HG03159 (cell line): ENCODE measurements at regions not wholly inside any gene's neighbourhood (a gene's known extent, or its start where the extent isn't known, plus 50 kb on each side); places are given as distances from the start of the nearest gene placed in this dataset.

Experiments
- ATAC-seq: cut with Tn5 transposase; IDR thresholded peaks from one replicate; pipeline ENCODE4 v1.9.1; 2021; ENCODE audit warnings: mild to moderate bottlenecking, moderate library complexity; ENCODE audit not compliant: unreplicated experiment

GRCh38 chr18:47492691-47493090 is 241.2 kb upstream of the SKOR2 start:
- ATAC-seq: no peak

DNA sequence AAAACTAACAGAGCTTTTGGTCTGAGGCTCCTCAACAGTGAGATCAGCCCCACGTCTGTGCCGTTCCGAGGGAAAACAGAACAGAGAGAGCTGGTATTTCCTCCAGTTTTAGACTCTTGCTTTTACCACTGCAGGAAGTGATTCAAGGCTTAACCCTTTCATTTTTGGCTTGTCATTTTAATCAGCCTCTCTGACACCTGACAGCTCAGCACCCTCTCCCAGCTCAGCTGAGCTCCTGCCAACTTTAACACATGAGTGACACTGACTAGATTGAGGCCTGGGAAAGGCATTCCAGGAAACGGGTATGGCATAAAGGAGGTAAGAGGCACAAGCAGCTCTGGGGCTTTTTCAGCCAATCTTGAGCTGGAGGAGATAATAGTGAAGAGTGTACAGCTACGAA is 239.4 kb upstream of the SKOR2 start:
- no peak for ATAC-seq

DNA sequence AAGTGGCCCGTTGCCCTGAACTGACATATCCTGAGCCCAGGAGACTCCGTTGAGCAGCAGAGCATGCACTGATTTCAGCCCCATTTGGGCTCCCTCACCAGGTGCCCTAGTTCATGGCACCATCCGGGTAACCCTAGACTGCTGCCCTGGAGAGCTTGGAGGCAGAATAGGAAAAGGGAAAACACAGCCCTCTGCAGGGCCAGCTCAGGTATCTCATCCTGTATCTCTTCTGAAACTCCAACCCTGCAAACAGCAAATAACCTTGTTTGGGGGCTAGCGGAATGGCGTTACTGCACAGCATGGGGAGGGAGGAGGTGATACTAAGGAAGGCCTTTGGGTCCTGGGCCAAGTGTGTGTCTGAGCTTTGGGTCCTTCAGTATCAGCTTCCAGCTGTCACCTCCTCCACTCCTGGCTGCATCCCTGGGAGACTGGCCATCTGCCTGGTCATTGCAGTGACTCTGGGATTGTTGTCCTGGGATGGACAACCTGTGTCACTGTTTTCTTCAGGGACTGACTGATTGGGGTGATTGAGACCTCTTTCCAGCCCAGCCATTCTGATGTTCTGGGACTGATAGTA is 233.8 kb upstream of the SKOR2 start:
- ATAC-seq: no peak

- ATAC-seq: no peak
Measured at GRCh38 chr18:47484068-47484467, 232.6 kb upstream of the SKOR2 start.

DNA sequence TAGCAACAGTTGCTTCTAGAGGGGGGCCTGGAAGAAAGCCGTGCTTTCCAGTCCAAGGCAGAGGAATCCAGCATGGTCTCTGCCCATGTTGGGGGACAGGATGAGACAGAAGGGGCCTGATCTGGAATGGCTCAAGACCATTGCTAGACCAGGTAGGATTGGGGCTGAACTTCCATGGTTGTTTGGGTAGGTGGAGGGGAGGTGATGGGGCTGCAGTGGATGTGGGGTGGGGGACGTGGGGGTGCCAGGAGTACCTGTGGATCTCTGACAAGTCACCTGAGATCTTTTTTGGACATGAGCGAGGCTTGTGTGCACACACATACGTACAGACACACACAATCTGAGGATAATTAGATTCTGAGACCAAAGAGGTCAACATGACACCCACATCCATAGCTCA is 228.7 kb upstream of the SKOR2 start:
- ATAC-seq: no peak

- no peak for ATAC-seq
Measured at GRCh38 chr18:47471784-47472183, 220.3 kb upstream of the SKOR2 start.

GRCh38 chr18:47470941-47471340 is 219.5 kb upstream of the SKOR2 start:
- ATAC-seq: no peak

DNA sequence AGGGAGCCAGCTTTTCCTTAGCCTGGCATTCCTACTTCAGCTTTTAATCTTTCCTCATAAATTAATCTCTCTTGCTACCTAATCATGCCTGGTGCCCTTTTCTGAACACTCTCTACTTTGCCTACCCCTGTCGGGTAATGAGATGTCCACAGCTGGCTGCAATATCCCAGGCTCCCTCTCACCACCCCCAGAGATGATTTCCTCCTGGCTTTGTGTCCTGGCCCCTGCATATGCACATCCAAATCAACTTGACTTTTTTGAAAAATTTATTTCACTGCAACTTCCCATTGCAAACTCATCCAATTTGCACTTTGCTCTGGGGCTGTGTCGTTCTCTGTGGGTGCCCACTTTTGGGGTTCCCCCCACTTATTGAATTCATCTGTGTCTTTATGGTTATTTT is 218.1 kb upstream of the SKOR2 start:
- no peak for ATAC-seq

DNA sequence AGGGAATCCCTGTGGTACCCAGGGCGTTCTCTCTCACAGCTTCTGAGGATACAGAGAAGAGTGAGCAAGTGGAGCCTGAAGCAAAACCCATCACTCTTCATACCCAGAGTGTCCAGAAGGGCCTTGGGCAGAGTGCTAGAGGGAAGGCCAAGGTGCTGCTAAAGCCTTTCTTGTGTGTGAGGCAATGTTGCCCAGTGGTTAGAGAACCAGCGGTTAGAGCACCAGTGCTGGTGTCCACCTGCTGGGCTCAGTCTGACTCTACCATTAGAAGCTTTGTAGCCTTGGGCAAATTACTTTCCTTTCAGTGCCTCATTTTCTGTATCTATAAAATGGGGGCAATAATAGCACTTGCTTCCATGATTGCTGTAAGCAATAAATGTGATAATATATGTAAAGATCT is 210.5 kb upstream of the SKOR2 start:
- ATAC-seq: no peak

DNA sequence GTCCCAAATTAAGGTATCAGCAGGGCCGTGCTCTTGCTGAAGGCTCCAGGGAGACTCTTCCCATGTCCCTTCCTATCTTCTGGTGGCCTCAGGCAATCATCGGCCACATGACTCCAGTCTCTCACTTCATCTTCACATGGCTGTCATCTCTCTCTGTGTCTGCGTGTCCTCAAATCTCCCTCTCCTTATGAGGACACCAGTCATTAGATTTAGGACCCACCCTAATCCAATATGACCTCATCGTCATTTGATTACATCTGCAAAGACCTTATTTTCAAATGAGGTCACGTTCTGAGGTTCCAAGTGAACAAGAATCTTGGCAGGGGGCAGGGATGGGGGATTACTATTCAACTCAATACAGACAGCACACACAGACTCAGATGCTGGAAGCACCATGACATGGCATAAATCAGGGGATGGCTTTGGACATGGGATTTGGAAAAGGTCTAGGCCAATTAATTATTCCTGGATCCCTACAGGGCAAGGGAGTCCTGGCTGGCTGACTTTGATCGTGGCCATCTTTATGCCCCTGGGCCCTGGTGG is 210.0 kb upstream of the SKOR2 start:
- ATAC-seq: no peak

DNA sequence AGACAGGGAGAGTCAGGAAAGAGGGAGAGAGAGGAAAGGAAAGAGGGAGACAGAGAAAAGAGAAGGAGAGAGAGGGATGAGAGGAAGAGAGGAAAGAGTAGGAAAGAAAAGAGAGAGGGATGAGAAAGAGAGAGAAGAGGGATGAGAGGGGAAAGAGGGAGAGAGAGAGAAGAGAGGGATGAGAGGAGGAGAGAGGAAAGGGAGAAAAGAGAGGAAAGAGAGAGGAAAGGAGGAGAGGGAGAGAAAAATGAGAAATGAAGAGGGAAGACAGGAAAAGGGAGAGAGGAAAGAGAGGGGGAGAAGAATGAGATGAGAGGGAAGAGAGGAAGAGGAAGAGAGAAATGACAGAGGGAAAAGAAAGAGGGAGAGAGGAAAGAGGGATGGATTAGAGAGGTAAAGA is 207.0 kb upstream of the SKOR2 start:
- ATAC-seq: no peak

GRCh38 chr18:47457614-47458013 is 206.2 kb upstream of the SKOR2 start:
- ATAC-seq: no peak

GRCh38 chr18:47453038-47453437 is 201.6 kb upstream of the SKOR2 start:
- no peak for ATAC-seq

DNA sequence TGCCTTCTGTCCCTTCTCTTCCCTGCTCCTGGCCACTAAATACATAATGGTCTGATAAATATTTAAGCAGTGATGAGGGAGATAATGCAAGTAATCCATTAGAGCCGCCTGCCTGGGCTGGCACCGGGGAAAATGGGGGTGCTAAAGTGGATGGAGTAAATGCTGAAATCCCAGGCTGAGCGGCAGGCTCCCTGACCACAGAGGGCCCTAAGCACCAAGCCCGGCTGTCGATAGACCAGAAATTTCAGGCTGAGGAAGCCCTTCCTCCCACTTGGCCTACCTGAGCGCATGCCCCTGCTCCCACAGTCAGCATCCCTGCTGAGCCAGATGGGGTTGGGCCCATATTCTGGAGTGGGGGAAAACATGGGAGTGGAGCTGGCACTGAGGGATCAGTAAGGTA is 197.5 kb upstream of the SKOR2 start:
- no peak for ATAC-seq

DNA sequence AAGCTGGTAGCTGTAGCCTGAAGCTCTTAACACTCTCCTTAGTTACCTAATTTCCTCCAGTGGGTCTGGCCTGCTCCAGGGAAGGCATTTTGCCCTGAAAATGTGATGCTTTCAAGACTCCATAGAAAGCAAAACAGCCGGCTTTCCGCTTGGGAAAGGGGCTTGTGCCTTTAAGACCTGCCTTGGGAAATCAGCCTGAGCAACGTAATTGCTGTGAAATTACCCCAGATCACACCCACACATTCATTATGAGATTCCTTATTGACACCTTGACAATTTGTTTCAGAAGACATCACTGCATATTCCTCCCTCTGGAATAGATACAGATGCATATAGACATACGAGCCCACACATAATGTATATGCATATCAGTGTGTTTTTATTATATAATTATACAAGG is 190.5 kb upstream of the SKOR2 start:
- ATAC-seq: no peak

- no peak for ATAC-seq
Measured at GRCh38 chr18:47438001-47438400, 186.5 kb upstream of the SKOR2 start.

GRCh38 chr18:47436871-47437270 is 185.4 kb upstream of the SKOR2 start:
- no peak for ATAC-seq

DNA sequence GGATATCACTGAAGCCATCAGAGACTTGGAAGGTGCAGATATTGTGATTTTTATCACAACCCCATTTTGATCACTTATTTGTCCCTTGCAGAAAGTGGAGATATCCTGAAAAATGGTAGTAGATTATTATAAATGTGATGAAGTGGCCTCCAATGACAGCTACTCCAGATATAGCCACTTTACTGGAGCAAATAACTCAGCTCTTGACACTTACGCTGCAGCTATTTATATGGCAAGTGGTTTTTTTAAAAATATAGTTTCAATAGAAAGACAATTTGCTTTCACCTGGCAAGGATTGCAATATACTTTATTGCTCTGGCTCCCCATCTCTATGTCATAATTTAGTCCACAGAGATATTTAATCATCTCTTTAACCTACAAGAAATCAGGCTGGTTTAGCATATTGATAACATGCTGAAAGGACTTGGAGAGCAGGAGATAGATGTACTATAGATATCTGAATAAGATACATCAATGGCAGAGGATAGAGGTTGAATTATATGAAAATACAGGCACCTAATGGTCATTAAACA is 182.8 kb upstream of the SKOR2 start:
- ATAC-seq: no peak

DNA sequence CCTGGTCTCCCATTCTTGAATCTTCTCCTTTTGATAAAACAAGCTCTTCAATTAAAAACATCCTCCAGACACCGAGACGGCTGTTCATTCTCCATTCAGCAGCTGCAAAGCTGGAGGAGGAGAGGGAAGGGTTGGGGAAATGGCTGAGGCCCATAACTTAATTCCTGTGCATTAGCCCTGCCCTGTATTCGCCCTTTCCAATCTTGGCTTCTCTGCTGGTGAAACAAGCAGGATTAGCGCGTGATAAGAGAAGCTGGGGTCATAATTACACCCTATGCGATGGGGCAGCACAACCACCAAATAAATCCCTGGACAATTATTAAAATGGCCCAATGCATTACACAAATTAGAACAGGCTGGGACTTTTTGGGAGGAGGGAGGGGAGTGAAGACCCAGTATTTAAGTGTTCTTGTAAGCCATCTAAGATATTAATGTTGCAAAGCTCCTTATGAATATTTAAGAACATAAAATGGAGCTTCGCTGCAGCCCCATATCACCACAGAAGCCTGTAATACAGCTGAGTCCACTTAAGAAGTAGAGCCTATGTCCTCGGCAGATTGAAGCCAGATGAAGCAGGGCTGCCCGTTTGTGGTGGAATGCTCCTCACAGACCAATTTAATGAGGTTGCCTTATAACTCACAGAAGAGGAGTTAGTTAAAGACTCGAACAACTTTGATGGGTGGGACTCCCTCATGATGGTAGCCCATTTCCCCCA is 176.6 kb upstream of the SKOR2 start:
- ATAC-seq: no peak

GRCh38 chr18:47427072-47427471 is 175.6 kb upstream of the SKOR2 start:
- no peak for ATAC-seq

DNA sequence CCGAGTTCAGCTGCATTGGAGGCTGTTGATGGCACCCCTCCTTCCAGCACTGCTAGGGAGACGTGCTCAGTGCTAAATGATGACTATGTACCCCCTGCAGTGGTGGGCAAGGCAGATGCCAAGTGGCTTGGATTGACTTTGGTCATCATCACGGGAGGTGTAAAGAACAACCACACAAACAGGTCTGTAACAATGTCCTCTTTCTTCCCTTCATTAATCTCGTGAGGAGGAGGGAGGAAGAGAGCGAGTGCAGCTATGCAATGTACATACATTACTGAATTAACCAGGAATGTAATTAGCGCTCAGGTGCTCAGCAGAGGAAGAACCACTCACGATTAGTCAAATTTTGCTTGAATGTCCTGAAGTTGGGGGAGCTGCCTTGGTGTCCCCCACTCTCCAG is 173.9 kb upstream of the SKOR2 start:
- ATAC-seq: no peak

DNA sequence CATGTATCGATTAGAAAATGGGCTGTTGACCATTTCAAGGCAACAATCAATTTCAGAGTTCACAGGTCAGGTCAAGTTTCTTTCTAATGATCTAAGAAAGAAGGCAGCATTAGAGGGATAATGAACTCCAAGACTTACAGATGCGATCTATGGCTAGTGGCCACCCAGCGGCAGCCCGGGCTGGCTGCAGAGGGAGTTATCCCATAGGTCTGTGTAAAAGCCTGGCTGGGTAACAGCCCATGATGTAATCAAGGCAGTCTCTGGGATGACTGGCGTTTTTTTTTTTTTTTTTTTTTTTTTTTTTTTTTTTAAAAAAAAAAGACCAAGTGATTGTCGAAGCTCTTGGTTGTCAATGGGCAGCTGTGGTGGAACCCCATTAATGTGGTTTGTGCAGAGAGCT is 171.1 kb upstream of the SKOR2 start:
- ATAC-seq: no peak
